ENCODE measurements at regions not wholly inside any gene's neighbourhood (a gene's known extent, or its start where the extent isn't known, plus 50 kb on each side); places are given as distances from the start of the nearest gene placed in this dataset.

DNA sequence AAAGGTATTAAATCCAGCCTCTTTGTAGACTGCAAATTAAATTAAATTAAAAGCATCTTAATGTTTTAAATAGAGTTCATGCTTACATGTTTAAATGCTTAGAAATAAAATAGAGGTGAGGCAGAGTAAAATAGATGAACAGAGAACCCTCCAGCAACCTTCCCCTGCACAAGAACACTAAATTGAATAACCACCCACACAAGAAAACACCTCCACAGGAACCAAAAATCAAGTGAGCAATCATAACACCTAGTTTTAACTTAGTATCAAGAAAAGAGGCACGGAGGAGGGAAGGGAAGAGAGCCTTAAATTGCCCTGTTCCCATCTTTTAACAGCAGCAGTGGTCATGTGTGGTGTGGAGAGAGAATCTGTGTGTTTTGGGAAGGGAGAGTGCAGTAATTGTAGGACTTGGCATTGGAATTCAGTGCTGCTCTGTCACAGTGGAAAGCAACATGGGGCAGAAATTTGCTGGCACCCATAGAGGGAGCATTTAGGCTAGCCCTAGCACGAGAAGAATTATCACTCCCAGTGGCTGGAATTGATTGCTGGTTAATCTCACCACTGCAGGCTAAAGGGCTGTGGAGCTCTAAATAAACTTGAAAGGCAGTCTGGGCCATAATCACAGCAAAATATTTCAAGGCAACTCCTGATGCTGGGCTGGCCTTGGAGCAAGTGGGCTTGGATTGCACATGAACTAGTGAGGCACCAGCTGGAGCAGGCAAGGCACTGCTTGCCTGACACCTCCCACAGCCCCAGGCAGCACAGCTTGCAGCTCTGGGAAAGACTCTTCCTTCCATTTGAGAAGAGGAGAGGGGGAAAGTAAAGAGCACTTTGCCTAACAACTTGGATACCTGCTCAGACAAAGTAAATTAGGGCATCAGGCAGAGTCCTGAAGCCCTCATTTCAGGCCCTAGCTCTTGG is 1478.8 kb downstream of the NCAM2 start:
- TF ChIP-seq, protein P1, sequence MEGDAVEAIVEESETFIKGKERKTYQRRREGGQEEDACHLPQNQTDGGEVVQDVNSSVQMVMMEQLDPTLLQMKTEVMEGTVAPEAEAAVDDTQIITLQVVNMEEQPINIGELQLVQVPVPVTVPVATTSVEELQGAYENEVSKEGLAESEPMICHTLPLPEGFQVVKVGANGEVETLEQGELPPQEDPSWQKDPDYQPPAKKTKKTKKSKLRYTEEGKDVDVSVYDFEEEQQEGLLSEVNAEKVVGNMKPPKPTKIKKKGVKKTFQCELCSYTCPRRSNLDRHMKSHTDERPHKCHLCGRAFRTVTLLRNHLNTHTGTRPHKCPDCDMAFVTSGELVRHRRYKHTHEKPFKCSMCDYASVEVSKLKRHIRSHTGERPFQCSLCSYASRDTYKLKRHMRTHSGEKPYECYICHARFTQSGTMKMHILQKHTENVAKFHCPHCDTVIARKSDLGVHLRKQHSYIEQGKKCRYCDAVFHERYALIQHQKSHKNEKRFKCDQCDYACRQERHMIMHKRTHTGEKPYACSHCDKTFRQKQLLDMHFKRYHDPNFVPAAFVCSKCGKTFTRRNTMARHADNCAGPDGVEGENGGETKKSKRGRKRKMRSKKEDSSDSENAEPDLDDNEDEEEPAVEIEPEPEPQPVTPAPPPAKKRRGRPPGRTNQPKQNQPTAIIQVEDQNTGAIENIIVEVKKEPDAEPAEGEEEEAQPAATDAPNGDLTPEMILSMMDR (IDR thresholded peaks at IDR 0.05), result no peak
- TF ChIP-seq, protein P2, sequence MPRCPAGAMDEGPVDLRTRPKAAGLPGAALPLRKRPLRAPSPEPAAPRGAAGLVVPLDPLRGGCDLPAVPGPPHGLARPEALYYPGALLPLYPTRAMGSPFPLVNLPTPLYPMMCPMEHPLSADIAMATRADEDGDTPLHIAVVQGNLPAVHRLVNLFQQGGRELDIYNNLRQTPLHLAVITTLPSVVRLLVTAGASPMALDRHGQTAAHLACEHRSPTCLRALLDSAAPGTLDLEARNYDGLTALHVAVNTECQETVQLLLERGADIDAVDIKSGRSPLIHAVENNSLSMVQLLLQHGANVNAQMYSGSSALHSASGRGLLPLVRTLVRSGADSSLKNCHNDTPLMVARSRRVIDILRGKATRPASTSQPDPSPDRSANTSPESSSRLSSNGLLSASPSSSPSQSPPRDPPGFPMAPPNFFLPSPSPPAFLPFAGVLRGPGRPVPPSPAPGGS (IDR thresholded peaks at IDR 0.05), result no peak
- TF ChIP-seq, protein P3, sequence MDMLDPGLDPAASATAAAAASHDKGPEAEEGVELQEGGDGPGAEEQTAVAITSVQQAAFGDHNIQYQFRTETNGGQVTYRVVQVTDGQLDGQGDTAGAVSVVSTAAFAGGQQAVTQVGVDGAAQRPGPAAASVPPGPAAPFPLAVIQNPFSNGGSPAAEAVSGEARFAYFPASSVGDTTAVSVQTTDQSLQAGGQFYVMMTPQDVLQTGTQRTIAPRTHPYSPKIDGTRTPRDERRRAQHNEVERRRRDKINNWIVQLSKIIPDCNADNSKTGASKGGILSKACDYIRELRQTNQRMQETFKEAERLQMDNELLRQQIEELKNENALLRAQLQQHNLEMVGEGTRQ (IDR thresholded peaks at IDR 0.05), result no peak
- TF ChIP-seq TP53 (CRISPR knock-in tag; IDR thresholded peaks at IDR 0.05), result no peak
- TF ChIP-seq, protein P4, sequence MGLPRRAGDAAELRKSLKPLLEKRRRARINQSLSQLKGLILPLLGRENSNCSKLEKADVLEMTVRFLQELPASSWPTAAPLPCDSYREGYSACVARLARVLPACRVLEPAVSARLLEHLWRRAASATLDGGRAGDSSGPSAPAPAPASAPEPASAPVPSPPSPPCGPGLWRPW (IDR thresholded peaks at IDR 0.05), result no peak
- TF ChIP-seq, protein P5, sequence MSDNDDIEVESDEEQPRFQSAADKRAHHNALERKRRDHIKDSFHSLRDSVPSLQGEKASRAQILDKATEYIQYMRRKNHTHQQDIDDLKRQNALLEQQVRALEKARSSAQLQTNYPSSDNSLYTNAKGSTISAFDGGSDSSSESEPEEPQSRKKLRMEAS (IDR thresholded peaks at IDR 0.05), result no peak
- no peak for TF ChIP-seq PHF8 (IDR thresholded peaks at IDR 0.05; ENCODE audit: borderline replicate concordance, low read depth)
- TF ChIP-seq, protein P6, sequence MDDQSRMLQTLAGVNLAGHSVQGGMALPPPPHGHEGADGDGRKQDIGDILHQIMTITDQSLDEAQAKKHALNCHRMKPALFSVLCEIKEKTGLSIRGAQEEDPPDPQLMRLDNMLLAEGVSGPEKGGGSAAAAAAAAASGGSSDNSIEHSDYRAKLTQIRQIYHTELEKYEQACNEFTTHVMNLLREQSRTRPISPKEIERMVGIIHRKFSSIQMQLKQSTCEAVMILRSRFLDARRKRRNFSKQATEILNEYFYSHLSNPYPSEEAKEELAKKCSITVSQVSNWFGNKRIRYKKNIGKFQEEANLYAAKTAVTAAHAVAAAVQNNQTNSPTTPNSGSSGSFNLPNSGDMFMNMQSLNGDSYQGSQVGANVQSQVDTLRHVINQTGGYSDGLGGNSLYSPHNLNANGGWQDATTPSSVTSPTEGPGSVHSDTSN (IDR thresholded peaks at IDR 0.05), result no peak
